GM19438 (cell line): ENCODE measurements at regions not wholly inside any gene's neighbourhood (a gene's known extent, or its start where the extent isn't known, plus 50 kb on each side); places are given as distances from the start of the nearest gene placed in this dataset.
"Not testable (repeated sequence)": the region's sequence is repeated elsewhere in the genome, so short reads cannot be mapped to it uniquely, and the experiment has no call there.

Source experiments
- ATAC-seq: cut with Tn5 transposase; IDR thresholded peaks from one replicate; pipeline ENCODE4 v1.9.1; 2021; ENCODE audit warnings: low read depth; ENCODE audit not compliant: unreplicated experiment

GRCh38 chr12:76292891-76293290 lies 55.3 kb downstream of the BBS10 start:
- not testable (repeated sequence) for ATAC-seq

GRCh38 chr12:76292305-76292704 lies 55.9 kb downstream of the BBS10 start:
- ATAC-seq, result not testable (repeated sequence)

GRCh38 chr12:76290963-76291859 lies 57.0 kb downstream of the BBS10 start:
- no peak for ATAC-seq

- ATAC-seq, result no peak
Measured at GRCh38 chr12:76288218-76288617, 60.0 kb downstream of the BBS10 start.

GRCh38 chr12:76284816-76285750 lies 63.1 kb downstream of the BBS10 start:
- ATAC-seq, result no peak

- no peak for ATAC-seq
Measured at GRCh38 chr12:76282744-76283143, 65.5 kb downstream of the BBS10 start.

- ATAC-seq, result no peak
Measured at GRCh38 chr12:76277480-76277879, 70.7 kb downstream of the BBS10 start.

GRCh38 chr12:76276499-76277151 lies 71.6 kb downstream of the BBS10 start:
- ATAC-seq, result no peak

GRCh38 chr12:76275511-76276093 lies 72.6 kb downstream of the BBS10 start:
- no peak for ATAC-seq

GRCh38 chr12:76274420-76275083 lies 73.7 kb downstream of the BBS10 start:
- ATAC-seq, result no peak

GRCh38 chr12:76272287-76272686 lies 75.9 kb downstream of the BBS10 start:
- ATAC-seq, result no peak

GRCh38 chr12:76270657-76271358 lies 77.4 kb downstream of the BBS10 start:
- ATAC-seq, result no peak

GRCh38 chr12:76268267-76268666 lies 79.9 kb downstream of the BBS10 start:
- ATAC-seq, result no peak

GRCh38 chr12:76266797-76267196 lies 81.4 kb downstream of the BBS10 start:
- no peak for ATAC-seq

- ATAC-seq, result no peak
Measured at GRCh38 chr12:76265424-76266180, 82.6 kb downstream of the BBS10 start.

GRCh38 chr12:76264611-76265012 lies 83.6 kb downstream of the BBS10 start:
- ATAC-seq, result no peak

GRCh38 chr12:76263696-76264095 lies 84.5 kb downstream of the BBS10 start:
- no peak for ATAC-seq

GRCh38 chr12:76260390-76260748 lies 87.8 kb downstream of the BBS10 start:
- no peak for ATAC-seq
